NB4 (cell line): ENCODE measurements at regions not wholly inside any gene's neighbourhood (a gene's known extent, or its start where the extent isn't known, plus 50 kb on each side); places are given as distances from the start of the nearest gene placed in this dataset.

Experiments
- POLR2A ChIP-seq: IDR thresholded peaks from 2 replicates; pipeline ENCODE4 v1.6.1; 2011; ENCODE audit warnings: mild to moderate bottlenecking; ENCODE audit not compliant: insufficient read length; ENCODE audit errors: extremely low read depth
- TF ChIP-seq, protein P1 (sequence below): IDR thresholded peaks from one replicate; pipeline ENCODE4 v1.5.1; 2012; ENCODE audit warnings: low read depth, low read length

DNA sequence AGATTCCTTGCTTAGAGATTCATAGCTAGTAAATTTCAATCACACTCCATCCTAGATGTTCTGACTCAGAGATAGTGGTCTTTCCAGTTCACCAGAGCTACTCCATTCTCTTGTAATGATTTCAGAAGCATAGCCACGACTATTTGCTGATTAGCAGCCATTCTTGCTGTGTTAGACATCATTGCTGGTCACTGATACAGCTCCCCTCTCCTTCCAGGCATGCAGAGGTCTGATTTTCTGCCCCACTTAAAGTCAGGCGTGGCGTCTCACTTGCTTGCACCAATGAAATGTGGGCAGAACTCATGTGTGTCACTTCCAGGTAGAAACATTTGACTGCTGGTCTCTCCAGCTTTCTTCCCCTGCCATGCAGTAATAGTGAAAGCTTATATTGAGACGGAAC lies 168.9 kb upstream of the JARID2 start:
- TF ChIP-seq, protein P1, sequence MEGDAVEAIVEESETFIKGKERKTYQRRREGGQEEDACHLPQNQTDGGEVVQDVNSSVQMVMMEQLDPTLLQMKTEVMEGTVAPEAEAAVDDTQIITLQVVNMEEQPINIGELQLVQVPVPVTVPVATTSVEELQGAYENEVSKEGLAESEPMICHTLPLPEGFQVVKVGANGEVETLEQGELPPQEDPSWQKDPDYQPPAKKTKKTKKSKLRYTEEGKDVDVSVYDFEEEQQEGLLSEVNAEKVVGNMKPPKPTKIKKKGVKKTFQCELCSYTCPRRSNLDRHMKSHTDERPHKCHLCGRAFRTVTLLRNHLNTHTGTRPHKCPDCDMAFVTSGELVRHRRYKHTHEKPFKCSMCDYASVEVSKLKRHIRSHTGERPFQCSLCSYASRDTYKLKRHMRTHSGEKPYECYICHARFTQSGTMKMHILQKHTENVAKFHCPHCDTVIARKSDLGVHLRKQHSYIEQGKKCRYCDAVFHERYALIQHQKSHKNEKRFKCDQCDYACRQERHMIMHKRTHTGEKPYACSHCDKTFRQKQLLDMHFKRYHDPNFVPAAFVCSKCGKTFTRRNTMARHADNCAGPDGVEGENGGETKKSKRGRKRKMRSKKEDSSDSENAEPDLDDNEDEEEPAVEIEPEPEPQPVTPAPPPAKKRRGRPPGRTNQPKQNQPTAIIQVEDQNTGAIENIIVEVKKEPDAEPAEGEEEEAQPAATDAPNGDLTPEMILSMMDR: no peak
- no peak for TF ChIP-seq POLR2A
